ENCODE measurements at regions not wholly inside any gene's neighbourhood (a gene's known extent, or its start where the extent isn't known, plus 50 kb on each side); places are given as distances from the start of the nearest gene placed in this dataset.

GRCh38 chr5:4947106-4947505 lies 193.0 kb upstream of the ADAMTS16 start:
- ChIA-PET POLR2A (no interaction called here), CTCF (no interaction called here)
- H3K36me3 Mint-ChIP-seq (ENCODE audit: insufficient read depth, unreplicated experiment), result no peaks in the 10 kb centered on the region
- DNase-seq, result no peak
- Histone ChIP-seq H3K36me3 (ENCODE audit: control insufficient read depth, insufficient read depth, low read length) (no peaks in the 10 kb centered on the region), H3K4me1 (no peaks in the 10 kb centered on the region), H3K9me3 (no peaks in the 10 kb centered on the region), H3K27me3 (replicated peaks; ENCODE audit: control insufficient read depth, insufficient read depth, low read length) (no peaks in the 10 kb centered on the region), H3K4me3 (ENCODE audit: low read depth, low read length) (no peak overlapping the region)
- intact Hi-C loops (cut with micrococcal nuclease; ENCODE audit: unreplicated experiment), result no loop called here
- H3K4me3 Mint-ChIP-seq (ENCODE audit: unreplicated experiment), result no peak overlapping the region
- H3K27ac Mint-ChIP-seq (ENCODE audit: unreplicated experiment), result no peak overlapping the region
- TF ChIP-seq, protein P1, sequence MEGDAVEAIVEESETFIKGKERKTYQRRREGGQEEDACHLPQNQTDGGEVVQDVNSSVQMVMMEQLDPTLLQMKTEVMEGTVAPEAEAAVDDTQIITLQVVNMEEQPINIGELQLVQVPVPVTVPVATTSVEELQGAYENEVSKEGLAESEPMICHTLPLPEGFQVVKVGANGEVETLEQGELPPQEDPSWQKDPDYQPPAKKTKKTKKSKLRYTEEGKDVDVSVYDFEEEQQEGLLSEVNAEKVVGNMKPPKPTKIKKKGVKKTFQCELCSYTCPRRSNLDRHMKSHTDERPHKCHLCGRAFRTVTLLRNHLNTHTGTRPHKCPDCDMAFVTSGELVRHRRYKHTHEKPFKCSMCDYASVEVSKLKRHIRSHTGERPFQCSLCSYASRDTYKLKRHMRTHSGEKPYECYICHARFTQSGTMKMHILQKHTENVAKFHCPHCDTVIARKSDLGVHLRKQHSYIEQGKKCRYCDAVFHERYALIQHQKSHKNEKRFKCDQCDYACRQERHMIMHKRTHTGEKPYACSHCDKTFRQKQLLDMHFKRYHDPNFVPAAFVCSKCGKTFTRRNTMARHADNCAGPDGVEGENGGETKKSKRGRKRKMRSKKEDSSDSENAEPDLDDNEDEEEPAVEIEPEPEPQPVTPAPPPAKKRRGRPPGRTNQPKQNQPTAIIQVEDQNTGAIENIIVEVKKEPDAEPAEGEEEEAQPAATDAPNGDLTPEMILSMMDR (IDR thresholded peaks at IDR 0.05; ENCODE audit: insufficient read depth in 1 of 2, low read depth in 1 of 2, low read length in 1 of 2, severe bottlenecking in 1 of 2, unreplicated experiment in 1 of 2), result no peak
- no TSS peak for BruUV-seq (replicated peaks)
- H3K27me3 Mint-ChIP-seq (ENCODE audit: insufficient read depth, unreplicated experiment), result no peaks in the 10 kb centered on the region
- H3K4me1 Mint-ChIP-seq (ENCODE audit: low read depth, unreplicated experiment), result no peaks in the 10 kb centered on the region
- no peaks in the 10 kb centered on the region for H3K9me3 Mint-ChIP-seq (ENCODE audit: unreplicated experiment)

GRCh38 chr5:4947893-4948536 lies 192.1 kb upstream of the ADAMTS16 start:
- no peak overlapping the region for H3K4me3 Mint-ChIP-seq (ENCODE audit: unreplicated experiment)
- TF ChIP-seq, protein P1 (IDR thresholded peaks at IDR 0.05; ENCODE audit: insufficient read depth in 1 of 2, low read depth in 1 of 2, low read length in 1 of 2, severe bottlenecking in 1 of 2, unreplicated experiment in 1 of 2), result no peak
- POLR2A ChIA-PET, result no interaction called here
- H3K27ac Mint-ChIP-seq (ENCODE audit: unreplicated experiment), result no peak overlapping the region
- H3K9me3 ChIP-seq, result no peaks in the 10 kb centered on the region
- no peaks in the 10 kb centered on the region for H3K9me3 Mint-ChIP-seq (ENCODE audit: unreplicated experiment)
- CTCF ChIA-PET, result no interaction called here
- no peaks in the 10 kb centered on the region for H3K36me3 Mint-ChIP-seq (ENCODE audit: insufficient read depth, unreplicated experiment)
- no peaks in the 10 kb centered on the region for H3K4me1 Mint-ChIP-seq (ENCODE audit: low read depth, unreplicated experiment)
- no peaks in the 10 kb centered on the region for H3K27me3 Mint-ChIP-seq (ENCODE audit: insufficient read depth, unreplicated experiment)
- DNase-seq, result no peak
- no peak overlapping the region for H3K4me3 ChIP-seq (ENCODE audit: low read depth, low read length)
- no peaks in the 10 kb centered on the region for H3K27me3 ChIP-seq (replicated peaks; ENCODE audit: control insufficient read depth, insufficient read depth, low read length)
- no peaks in the 10 kb centered on the region for H3K36me3 ChIP-seq (ENCODE audit: control insufficient read depth, insufficient read depth, low read length)
- no peaks in the 10 kb centered on the region for H3K4me1 ChIP-seq
- intact Hi-C loops (cut with micrococcal nuclease; ENCODE audit: unreplicated experiment), result no loop called here
- no TSS peak for BruUV-seq (replicated peaks)

GRCh38 chr5:4949108-4949507 lies 191.0 kb upstream of the ADAMTS16 start:
- H3K4me3 ChIP-seq (ENCODE audit: low read depth, low read length), result no peak overlapping the region
- no peaks in the 10 kb centered on the region for H3K27me3 Mint-ChIP-seq (ENCODE audit: insufficient read depth, unreplicated experiment)
- BruUV-seq (replicated peaks), result no TSS peak
- no peaks in the 10 kb centered on the region for H3K4me1 ChIP-seq
- no peaks in the 10 kb centered on the region for H3K36me3 ChIP-seq (ENCODE audit: control insufficient read depth, insufficient read depth, low read length)
- ChIA-PET POLR2A (no interaction called here), CTCF (no interaction called here)
- no peak for DNase-seq
- no peaks in the 10 kb centered on the region for H3K36me3 Mint-ChIP-seq (ENCODE audit: insufficient read depth, unreplicated experiment)
- no peak overlapping the region for H3K4me3 Mint-ChIP-seq (ENCODE audit: unreplicated experiment)
- no peaks in the 10 kb centered on the region for H3K27me3 ChIP-seq (replicated peaks; ENCODE audit: control insufficient read depth, insufficient read depth, low read length)
- H3K9me3 ChIP-seq, result no peaks in the 10 kb centered on the region
- intact Hi-C loops (cut with micrococcal nuclease; ENCODE audit: unreplicated experiment), result no loop called here
- no peaks in the 10 kb centered on the region for H3K9me3 Mint-ChIP-seq (ENCODE audit: unreplicated experiment)
- no peak overlapping the region for H3K27ac Mint-ChIP-seq (ENCODE audit: unreplicated experiment)
- H3K4me1 Mint-ChIP-seq (ENCODE audit: low read depth, unreplicated experiment), result no peaks in the 10 kb centered on the region
- TF ChIP-seq, protein P1 (IDR thresholded peaks at IDR 0.05; ENCODE audit: insufficient read depth in 1 of 2, low read depth in 1 of 2, low read length in 1 of 2, severe bottlenecking in 1 of 2, unreplicated experiment in 1 of 2), result no peak

Measured in Caco-2 (cell line).